ENCODE measurements at regions not wholly inside any gene's neighbourhood (a gene's known extent, or its start where the extent isn't known, plus 50 kb on each side); places are given as distances from the start of the nearest gene placed in this dataset.

DNA sequence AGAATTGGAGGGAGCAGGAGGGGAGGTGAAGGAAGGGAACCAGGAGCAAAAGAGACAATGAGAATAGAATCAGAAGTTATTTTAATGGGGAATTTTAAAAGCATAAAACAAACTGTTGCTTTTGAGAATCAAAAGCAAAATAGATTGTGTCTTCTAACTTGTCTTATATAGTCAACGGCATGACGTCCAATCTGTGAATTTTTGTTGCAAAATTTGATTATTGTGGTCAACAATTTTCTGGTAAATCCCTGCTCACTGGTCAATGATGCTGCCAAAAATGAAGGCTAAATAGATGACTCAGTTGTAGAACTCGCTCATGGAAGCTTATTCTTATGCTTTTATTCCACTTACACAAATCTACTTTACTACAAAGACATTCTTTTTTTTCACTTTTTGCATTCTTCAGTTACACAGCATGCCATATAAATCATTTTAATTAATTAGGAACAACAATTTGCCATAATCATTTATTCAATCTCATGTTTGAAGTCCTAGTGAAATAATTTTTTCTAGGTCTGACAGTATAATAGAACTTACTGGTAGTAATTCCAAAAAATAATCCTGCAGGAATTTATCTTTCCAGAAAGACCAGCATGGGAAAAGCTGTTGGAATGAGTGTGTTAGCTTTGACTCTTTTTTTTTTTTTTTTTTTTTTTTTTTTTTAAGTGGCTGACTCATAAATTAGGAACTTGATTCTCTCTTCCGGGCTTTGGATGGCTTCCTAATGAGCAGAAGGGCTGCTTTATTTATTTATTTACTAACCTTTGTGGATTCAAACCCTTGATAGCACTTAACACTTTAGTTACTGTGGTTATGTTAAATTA lies 256.9 kb downstream of the SPRY2 start:
- TF ChIP-seq YY1 (IDR thresholded peaks at IDR 0.05): no peak
- TF ChIP-seq, protein P1, sequence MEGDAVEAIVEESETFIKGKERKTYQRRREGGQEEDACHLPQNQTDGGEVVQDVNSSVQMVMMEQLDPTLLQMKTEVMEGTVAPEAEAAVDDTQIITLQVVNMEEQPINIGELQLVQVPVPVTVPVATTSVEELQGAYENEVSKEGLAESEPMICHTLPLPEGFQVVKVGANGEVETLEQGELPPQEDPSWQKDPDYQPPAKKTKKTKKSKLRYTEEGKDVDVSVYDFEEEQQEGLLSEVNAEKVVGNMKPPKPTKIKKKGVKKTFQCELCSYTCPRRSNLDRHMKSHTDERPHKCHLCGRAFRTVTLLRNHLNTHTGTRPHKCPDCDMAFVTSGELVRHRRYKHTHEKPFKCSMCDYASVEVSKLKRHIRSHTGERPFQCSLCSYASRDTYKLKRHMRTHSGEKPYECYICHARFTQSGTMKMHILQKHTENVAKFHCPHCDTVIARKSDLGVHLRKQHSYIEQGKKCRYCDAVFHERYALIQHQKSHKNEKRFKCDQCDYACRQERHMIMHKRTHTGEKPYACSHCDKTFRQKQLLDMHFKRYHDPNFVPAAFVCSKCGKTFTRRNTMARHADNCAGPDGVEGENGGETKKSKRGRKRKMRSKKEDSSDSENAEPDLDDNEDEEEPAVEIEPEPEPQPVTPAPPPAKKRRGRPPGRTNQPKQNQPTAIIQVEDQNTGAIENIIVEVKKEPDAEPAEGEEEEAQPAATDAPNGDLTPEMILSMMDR (IDR thresholded peaks at IDR 0.05; ENCODE audit: low read depth, low read length, missing input control): no peak
- TF ChIP-seq, protein P2, sequence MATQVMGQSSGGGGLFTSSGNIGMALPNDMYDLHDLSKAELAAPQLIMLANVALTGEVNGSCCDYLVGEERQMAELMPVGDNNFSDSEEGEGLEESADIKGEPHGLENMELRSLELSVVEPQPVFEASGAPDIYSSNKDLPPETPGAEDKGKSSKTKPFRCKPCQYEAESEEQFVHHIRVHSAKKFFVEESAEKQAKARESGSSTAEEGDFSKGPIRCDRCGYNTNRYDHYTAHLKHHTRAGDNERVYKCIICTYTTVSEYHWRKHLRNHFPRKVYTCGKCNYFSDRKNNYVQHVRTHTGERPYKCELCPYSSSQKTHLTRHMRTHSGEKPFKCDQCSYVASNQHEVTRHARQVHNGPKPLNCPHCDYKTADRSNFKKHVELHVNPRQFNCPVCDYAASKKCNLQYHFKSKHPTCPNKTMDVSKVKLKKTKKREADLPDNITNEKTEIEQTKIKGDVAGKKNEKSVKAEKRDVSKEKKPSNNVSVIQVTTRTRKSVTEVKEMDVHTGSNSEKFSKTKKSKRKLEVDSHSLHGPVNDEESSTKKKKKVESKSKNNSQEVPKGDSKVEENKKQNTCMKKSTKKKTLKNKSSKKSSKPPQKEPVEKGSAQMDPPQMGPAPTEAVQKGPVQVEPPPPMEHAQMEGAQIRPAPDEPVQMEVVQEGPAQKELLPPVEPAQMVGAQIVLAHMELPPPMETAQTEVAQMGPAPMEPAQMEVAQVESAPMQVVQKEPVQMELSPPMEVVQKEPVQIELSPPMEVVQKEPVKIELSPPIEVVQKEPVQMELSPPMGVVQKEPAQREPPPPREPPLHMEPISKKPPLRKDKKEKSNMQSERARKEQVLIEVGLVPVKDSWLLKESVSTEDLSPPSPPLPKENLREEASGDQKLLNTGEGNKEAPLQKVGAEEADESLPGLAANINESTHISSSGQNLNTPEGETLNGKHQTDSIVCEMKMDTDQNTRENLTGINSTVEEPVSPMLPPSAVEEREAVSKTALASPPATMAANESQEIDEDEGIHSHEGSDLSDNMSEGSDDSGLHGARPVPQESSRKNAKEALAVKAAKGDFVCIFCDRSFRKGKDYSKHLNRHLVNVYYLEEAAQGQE (IDR thresholded peaks at IDR 0.05): no peak
- TF ChIP-seq, protein P3, sequence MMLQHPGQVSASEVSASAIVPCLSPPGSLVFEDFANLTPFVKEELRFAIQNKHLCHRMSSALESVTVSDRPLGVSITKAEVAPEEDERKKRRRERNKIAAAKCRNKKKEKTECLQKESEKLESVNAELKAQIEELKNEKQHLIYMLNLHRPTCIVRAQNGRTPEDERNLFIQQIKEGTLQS (IDR thresholded peaks at IDR 0.05): no peak

Measured in liver (tissue), 3 donors.